ENCODE measurements at regions not wholly inside any gene's neighbourhood (a gene's known extent, or its start where the extent isn't known, plus 50 kb on each side); places are given as distances from the start of the nearest gene placed in this dataset.

DNA sequence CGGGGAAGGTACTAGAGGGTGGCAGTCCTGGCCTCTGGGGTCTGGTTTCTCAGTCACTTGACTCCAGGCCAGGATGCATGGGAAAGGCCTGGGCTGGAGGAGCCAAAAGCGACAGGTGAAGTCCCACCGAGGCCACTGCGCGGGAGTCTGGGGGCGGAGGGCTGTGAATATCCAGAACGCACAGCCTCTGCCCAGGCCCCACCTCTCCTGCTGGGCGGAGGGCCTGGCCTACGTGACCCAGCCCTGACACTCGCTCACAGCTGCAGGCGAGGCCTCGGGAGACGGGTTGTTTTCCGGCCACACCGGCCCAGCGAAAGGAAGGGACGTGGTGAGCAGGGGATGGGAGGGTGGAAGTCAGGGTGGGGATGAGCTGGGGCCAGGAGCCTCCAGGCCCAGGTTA, 91.2 kb downstream of the RFLNA start:
- peak overlapping the region; percentile 90 for H2BK120ac ChIP-seq (ENCODE audit: low read depth, low read length)
- no peaks in the 10 kb centered on the region for H3K9me3 ChIP-seq (ENCODE audit: control insufficient read depth, insufficient read depth, low read length)
- H3K4me3 ChIP-seq (ENCODE audit: insufficient read depth, low read depth, low read length): no peak overlapping the region
- 0 out of 2 replicates have a peak overlapping the region, but pooled peaks have one; percentile 18 for H3K9ac ChIP-seq (ENCODE audit: low read depth, low read length)
- H3K56ac ChIP-seq (ENCODE audit: extremely low read depth, insufficient read depth, low read length): no peak overlapping the region
- H4K8ac ChIP-seq (ENCODE audit: low read depth in 2 of 2, low read length in 2 of 2): peak overlapping the region; percentile 54 to 66
- H2AFZ ChIP-seq (replicated peaks; ENCODE audit: low read length, poor library complexity): no peak overlapping the region
- H3K14ac ChIP-seq (replicated peaks; ENCODE audit: low read depth, low read length): peak overlapping the region; percentile 33; the same call in 1 of the 2 replicates
- H2BK5ac ChIP-seq (ENCODE audit: low read depth, low read length, poor library complexity, severe bottlenecking): peak overlapping the region; percentile 94
- peak overlapping the region; percentile 30 for H2BK20ac ChIP-seq (ENCODE audit: low read depth, low read length)
- peak overlapping the region; percentile 67 for H2AK9ac ChIP-seq (replicated peaks; ENCODE audit: low read depth, low read length, poor library complexity)
- peak overlapping the region; percentile 95 for H2AK5ac ChIP-seq (ENCODE audit: low read depth, low read length)
- peaks cover 28 to 67% of the 10 kb centered on the region in 2 experiments for H3K79me1 ChIP-seq (ENCODE audit: low read depth in 1 of 2, low read length in 2 of 2)
- peak overlapping the region; percentile 84 for H4K91ac ChIP-seq (ENCODE audit: insufficient read depth, low read depth, low read length)
- peaks cover 18% of the 10 kb centered on the region; the same call in 1 of the 2 replicates for H3K9me1 ChIP-seq (ENCODE audit: insufficient read depth, low read length)
- no peaks in the 10 kb centered on the region for H3K27me3 ChIP-seq (ENCODE audit: control insufficient read depth, insufficient read depth, low read length)
- peak overlapping the region; percentile 23; the same call in 1 of the 3 replicates for H2BK15ac ChIP-seq (ENCODE audit: low read depth, low read length)
- intact Hi-C loops (cut with micrococcal nuclease) (loop anchor here (5.0 to 10.0 kb wide), 5 partner anchors 111 to 519 kb away; partner anchors contain the start of gene NCOR2), in situ Hi-C loops (cut with MboI; ENCODE audit: low sequenced_read_pairs) (loop anchor here (10.0 kb wide), 1 partner anchor 179 kb away; the partner anchor contains the start of gene NCOR2), dilution Hi-C loops (cut with HindIII; ENCODE audit: low sequenced_read_pairs, unreplicated experiment) (no loop called here)
- ATAC-seq (ENCODE audit: low read depth) (no peak), DNase-seq (no peak)
- WGBS, 2 experiments (ENCODE audit: extremely low coverage in 2 of 2, insufficient read length in 1 of 2): 83% methylated on average over 5 of the region's 17 CpGs; no CpG with 5 or more reads in 1 of the 2 experiments
- H3K4me2 ChIP-seq (ENCODE audit: low read depth, low read length): 0 out of 2 replicates have a peak overlapping the region, but pooled peaks have one; percentile 4
- peaks cover 39% of the 10 kb centered on the region for H4K20me1 ChIP-seq (ENCODE audit: insufficient read depth, low read length)
- H3K4me1 ChIP-seq (ENCODE audit: control insufficient read depth, insufficient read depth, low read length): peaks cover 58% of the 10 kb centered on the region
- peak overlapping the region; percentile 89 for H3K4ac ChIP-seq (ENCODE audit: low read depth, low read length)
- no peak for TF ChIP-seq NFE2L2 (IDR thresholded peaks at IDR 0.05; ENCODE audit: low read depth, low read length)
- 0 out of 2 replicates have a peak, but pooled peaks have one; percentile 2 for TF ChIP-seq MAZ (IDR thresholded peaks at IDR 0.05; ENCODE audit: borderline replicate concordance, low read depth, low read length)
- H3K36me3 ChIP-seq (ENCODE audit: control insufficient read depth, insufficient read depth, low read length): peaks cover 36% of the 10 kb centered on the region
- ChIA-PET POLR2A (ENCODE audit: unreplicated experiment) (no interaction called here), CTCF (no interaction called here)
- no peak overlapping the region for H4K5ac ChIP-seq (ENCODE audit: low read depth, low read length)
- peak overlapping the region; percentile 71 for H3K27ac ChIP-seq (ENCODE audit: insufficient read depth, low read length)
- H3K18ac ChIP-seq (ENCODE audit: low read depth, low read length): no peak overlapping the region
- BruUV-seq (replicated peaks): no TSS peak
- peak overlapping the region; percentile 22; the same call in 1 of the 2 replicates for H3K23ac ChIP-seq (ENCODE audit: low read depth, low read length)

All from IMR-90 (cell line).